GM23338 (cell line): ENCODE measurements at regions not wholly inside any gene's neighbourhood (a gene's known extent, or its start where the extent isn't known, plus 50 kb on each side); places are given as distances from the start of the nearest gene placed in this dataset.

Source experiments
- ATAC-seq: fragments of 200-7000 bp; cut with Tn5 transposase; 3 replicates; pipeline ENCODE4 v1.9.1; 2020
- DNase-seq: peaks from one replicate; pipeline ENCODE4 v3.0.0-alpha.2; 2015; ENCODE audit warnings: low spot score
- H2AFZ ChIP-seq: fragments of 200-600 bp; sonication (generic); 2 replicates; pipeline ENCODE4 v1.8.0; 2016; ENCODE audit warnings: antibody characterized with exemption, mild to moderate bottlenecking, moderate library complexity
- H3F3A ChIP-seq: fragments of 200-600 bp; sonication (generic); replicated peaks from 2 replicates; pipeline ENCODE4 v1.8.0; 2017; ENCODE audit warnings: antibody characterized with exemption, mixed run types, low read depth
- H3K27ac ChIP-seq: fragments of 200-600 bp; sonication (generic); 2 replicates; pipeline ENCODE4 v1.6.1; 2016; ENCODE audit warnings: low read depth
- H3K27me3 ChIP-seq: fragments of 200-600 bp; sonication (generic); 2 replicates; pipeline ENCODE4 v1.8.0; 2016; ENCODE audit warnings: mild to moderate bottlenecking, mixed run types, moderate library complexity; ENCODE audit not compliant: insufficient read depth
- H3K36me3 ChIP-seq: fragments of 200-600 bp; sonication (generic); 2 replicates; pipeline ENCODE4 v1.8.0; 2016; ENCODE audit warnings: mild to moderate bottlenecking; ENCODE audit not compliant: insufficient read depth
- H3K4me1 ChIP-seq: fragments of 200-600 bp; sonication (generic); 2 replicates; pipeline ENCODE4 v1.8.0; 2016; ENCODE audit warnings: mild to moderate bottlenecking, moderate library complexity; ENCODE audit not compliant: insufficient read depth
- H3K4me2 ChIP-seq: fragments of 200-600 bp; sonication (generic); 2 replicates; pipeline ENCODE4 v1.7.1; 2017; ENCODE audit warnings: mixed run types
- H3K4me3 ChIP-seq: fragments of 200-600 bp; sonication (generic); 2 replicates; pipeline ENCODE4 v1.6.1; 2016; ENCODE audit warnings: mixed run types
- H3K79me2 ChIP-seq: fragments of 200-600 bp; sonication (generic); replicated peaks from 2 replicates; pipeline ENCODE4 v1.8.0; 2017; ENCODE audit warnings: mild to moderate bottlenecking; ENCODE audit not compliant: insufficient read depth
- H3K9me2 ChIP-seq: fragments of 200-600 bp; sonication (generic); 2 replicates; pipeline ENCODE4 v1.8.0; 2017; ENCODE audit not compliant: insufficient read depth
- H4K20me1 ChIP-seq: fragments of 200-600 bp; sonication (generic); replicated peaks from 2 replicates; pipeline ENCODE4 v1.8.0; 2017; ENCODE audit warnings: mild to moderate bottlenecking; ENCODE audit not compliant: insufficient read depth
- H3K27ac Mint-ChIP-seq: 2 replicates; pipeline ENCODE4 v1.8.0; 2020; ENCODE audit warnings: inconsistent platforms, mild to moderate bottlenecking, moderate library complexity, mixed read lengths
- H3K27me3 Mint-ChIP-seq: 3 replicates; pipeline ENCODE4 v1.8.0; 2022; ENCODE audit warnings: low read depth, mild to moderate bottlenecking, moderate library complexity, mixed read lengths, inconsistent platforms; ENCODE audit not compliant: insufficient read depth, poor library complexity
- H3K36me3 Mint-ChIP-seq: 3 replicates; pipeline ENCODE4 v1.8.0; 2021; ENCODE audit warnings: low read depth, mild to moderate bottlenecking, inconsistent platforms, moderate library complexity, mixed read lengths
- H3K4me1 Mint-ChIP-seq: 3 replicates; pipeline ENCODE4 v1.8.0; 2020; ENCODE audit warnings: mild to moderate bottlenecking, inconsistent platforms, mixed read lengths
- H3K4me3 Mint-ChIP-seq: 3 replicates; pipeline ENCODE4 v1.8.0; 2021; ENCODE audit warnings: moderate library complexity, mild to moderate bottlenecking, inconsistent platforms, mixed read lengths
- H3K9me3 Mint-ChIP-seq: 3 replicates; pipeline ENCODE4 v1.8.0; 2020; ENCODE audit warnings: moderate library complexity, mild to moderate bottlenecking, inconsistent platforms, mixed read lengths
- CREB1 ChIP-seq: fragments of 250-450 bp; sonication (Bioruptor Pico); IDR thresholded peaks from 2 replicates; pipeline ENCODE4 v1.5.0; 2020; ENCODE audit warnings: low read depth, mild to moderate bottlenecking, moderate library complexity
- EZH2 ChIP-seq: fragments of 200-600 bp; sonication (generic); IDR thresholded peaks from one replicate; pipeline ENCODE4 v1.8.0; 2017; ENCODE audit warnings: antibody characterized with exemption, mild to moderate bottlenecking, low read depth; ENCODE audit not compliant: unreplicated experiment
- EZH2phosphoT487 ChIP-seq: fragments of 200-600 bp; sonication (generic); IDR thresholded peaks from one replicate; pipeline ENCODE4 v1.8.1; 2018; ENCODE audit warnings: antibody characterized with exemption; ENCODE audit not compliant: unreplicated experiment
- JUNB ChIP-seq: IDR thresholded peaks from one replicate; pipeline ENCODE4 v1.6.1; 2016; ENCODE audit warnings: antibody characterized with exemption; ENCODE audit not compliant: unreplicated experiment
- NANOG ChIP-seq: IDR thresholded peaks from 2 replicates; pipeline ENCODE4 v1.6.1; 2016; ENCODE audit warnings: antibody characterized with exemption, borderline replicate concordance
- POLR2AphosphoS5 ChIP-seq: IDR thresholded peaks from 2 replicates; pipeline ENCODE4 v1.6.1; 2016; ENCODE audit warnings: antibody characterized with exemption, low read depth
- STAT1 ChIP-seq: IDR thresholded peaks from one replicate; pipeline ENCODE4 v1.6.1; 2016; ENCODE audit warnings: antibody characterized with exemption; ENCODE audit not compliant: unreplicated experiment
- ZNF114 ChIP-seq: fragments of 250-450 bp; sonication (Bioruptor Pico); IDR thresholded peaks from 2 replicates; pipeline ENCODE4 v1.5.0; 2020; ENCODE audit warnings: mild to moderate bottlenecking, moderate library complexity
- ZNF331 ChIP-seq: fragments of 250-450 bp; sonication (Bioruptor Pico); IDR thresholded peaks from 2 replicates; pipeline ENCODE4 v1.5.0; 2020; ENCODE audit warnings: low read depth, mild to moderate bottlenecking, moderate library complexity
- TF ChIP-seq, protein P1 (sequence below): IDR thresholded peaks from one replicate; pipeline ENCODE4 v1.6.1; 2018; ENCODE audit warnings: antibody characterized with exemption; ENCODE audit not compliant: unreplicated experiment
- TF ChIP-seq, protein P2 (sequence below): IDR thresholded peaks from 2 replicates; pipeline ENCODE4 v1.6.1; 2016; ENCODE audit warnings: antibody characterized with exemption
- TF ChIP-seq, protein P3 (sequence below): fragments of 250-450 bp; sonication (Bioruptor Pico); IDR thresholded peaks from 2 replicates; pipeline ENCODE4 v1.5.0; 2020; ENCODE audit warnings: mild to moderate bottlenecking, moderate library complexity
- TF ChIP-seq, protein P4 (sequence below), 2 experiments: fragments of 200-600 bp in 1 of 2; sonication (generic) in 1 of 2; conservative IDR thresholded peaks; 2 replicates each; pipeline versions ENCODE4 v1.5.1 to v1.6.1; 2016 to 2017; ENCODE audit warnings: antibody characterized with exemption in 2 of 2, low read depth in 2 of 2, mild to moderate bottlenecking in 2 of 2, moderate library complexity in 1 of 2

DNA sequence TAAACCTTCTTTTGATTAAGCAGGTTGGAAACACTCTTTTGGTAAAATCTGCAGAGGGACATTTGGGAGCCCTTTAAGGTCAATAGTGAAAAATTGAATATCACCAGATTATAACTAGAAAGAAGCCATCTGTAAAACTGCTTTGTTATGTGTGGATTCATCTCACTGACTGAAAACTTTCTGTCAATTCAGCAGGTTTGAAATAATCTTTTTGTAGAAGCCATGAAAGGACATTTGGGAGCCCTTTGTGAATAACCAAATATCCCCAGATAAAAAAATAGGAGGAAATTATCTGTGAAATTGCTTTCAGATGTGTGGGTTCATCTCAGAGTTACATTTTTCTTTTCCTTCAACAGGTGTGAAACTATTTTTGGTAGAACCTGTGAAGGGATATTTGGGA lies 1690.7 kb downstream of the UQCRFS1 start:
- ATAC-seq: no peak
- peaks cover 26% of the 10 kb centered on the region for H3K36me3 ChIP-seq
- no peak overlapping the region for H3K4me3 ChIP-seq
- no peaks in the 10 kb centered on the region for H3F3A ChIP-seq
- no peaks in the 10 kb centered on the region for H3K79me2 ChIP-seq
- H3K27me3 ChIP-seq: no peaks in the 10 kb centered on the region
- Mint-ChIP-seq H3K27me3 (peaks cover 2% of the 10 kb centered on the region), H3K9me3 (peaks cover 100% of the 10 kb centered on the region), H3K4me3 (no peak overlapping the region), H3K27ac (no peak overlapping the region), H3K4me1 (no peaks in the 10 kb centered on the region), H3K36me3 (peaks cover 22% of the 10 kb centered on the region; the same call in 2 of the 3 replicates)
- no peak overlapping the region for H3K27ac ChIP-seq
- no peak overlapping the region for H3K4me2 ChIP-seq
- no peaks in the 10 kb centered on the region for H4K20me1 ChIP-seq
- H3K4me1 ChIP-seq: no peaks in the 10 kb centered on the region
- DNase-seq: no peak
- no peaks in the 10 kb centered on the region for H3K9me2 ChIP-seq
- H2AFZ ChIP-seq: no peak overlapping the region
- TF ChIP-seq, protein P1, sequence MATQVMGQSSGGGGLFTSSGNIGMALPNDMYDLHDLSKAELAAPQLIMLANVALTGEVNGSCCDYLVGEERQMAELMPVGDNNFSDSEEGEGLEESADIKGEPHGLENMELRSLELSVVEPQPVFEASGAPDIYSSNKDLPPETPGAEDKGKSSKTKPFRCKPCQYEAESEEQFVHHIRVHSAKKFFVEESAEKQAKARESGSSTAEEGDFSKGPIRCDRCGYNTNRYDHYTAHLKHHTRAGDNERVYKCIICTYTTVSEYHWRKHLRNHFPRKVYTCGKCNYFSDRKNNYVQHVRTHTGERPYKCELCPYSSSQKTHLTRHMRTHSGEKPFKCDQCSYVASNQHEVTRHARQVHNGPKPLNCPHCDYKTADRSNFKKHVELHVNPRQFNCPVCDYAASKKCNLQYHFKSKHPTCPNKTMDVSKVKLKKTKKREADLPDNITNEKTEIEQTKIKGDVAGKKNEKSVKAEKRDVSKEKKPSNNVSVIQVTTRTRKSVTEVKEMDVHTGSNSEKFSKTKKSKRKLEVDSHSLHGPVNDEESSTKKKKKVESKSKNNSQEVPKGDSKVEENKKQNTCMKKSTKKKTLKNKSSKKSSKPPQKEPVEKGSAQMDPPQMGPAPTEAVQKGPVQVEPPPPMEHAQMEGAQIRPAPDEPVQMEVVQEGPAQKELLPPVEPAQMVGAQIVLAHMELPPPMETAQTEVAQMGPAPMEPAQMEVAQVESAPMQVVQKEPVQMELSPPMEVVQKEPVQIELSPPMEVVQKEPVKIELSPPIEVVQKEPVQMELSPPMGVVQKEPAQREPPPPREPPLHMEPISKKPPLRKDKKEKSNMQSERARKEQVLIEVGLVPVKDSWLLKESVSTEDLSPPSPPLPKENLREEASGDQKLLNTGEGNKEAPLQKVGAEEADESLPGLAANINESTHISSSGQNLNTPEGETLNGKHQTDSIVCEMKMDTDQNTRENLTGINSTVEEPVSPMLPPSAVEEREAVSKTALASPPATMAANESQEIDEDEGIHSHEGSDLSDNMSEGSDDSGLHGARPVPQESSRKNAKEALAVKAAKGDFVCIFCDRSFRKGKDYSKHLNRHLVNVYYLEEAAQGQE: no peak
- TF ChIP-seq, protein P2, sequence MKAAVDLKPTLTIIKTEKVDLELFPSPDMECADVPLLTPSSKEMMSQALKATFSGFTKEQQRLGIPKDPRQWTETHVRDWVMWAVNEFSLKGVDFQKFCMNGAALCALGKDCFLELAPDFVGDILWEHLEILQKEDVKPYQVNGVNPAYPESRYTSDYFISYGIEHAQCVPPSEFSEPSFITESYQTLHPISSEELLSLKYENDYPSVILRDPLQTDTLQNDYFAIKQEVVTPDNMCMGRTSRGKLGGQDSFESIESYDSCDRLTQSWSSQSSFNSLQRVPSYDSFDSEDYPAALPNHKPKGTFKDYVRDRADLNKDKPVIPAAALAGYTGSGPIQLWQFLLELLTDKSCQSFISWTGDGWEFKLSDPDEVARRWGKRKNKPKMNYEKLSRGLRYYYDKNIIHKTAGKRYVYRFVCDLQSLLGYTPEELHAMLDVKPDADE: no peak
- no peak for TF ChIP-seq ZNF331
- no peak for TF ChIP-seq EZH2phosphoT487
- TF ChIP-seq, protein P3, sequence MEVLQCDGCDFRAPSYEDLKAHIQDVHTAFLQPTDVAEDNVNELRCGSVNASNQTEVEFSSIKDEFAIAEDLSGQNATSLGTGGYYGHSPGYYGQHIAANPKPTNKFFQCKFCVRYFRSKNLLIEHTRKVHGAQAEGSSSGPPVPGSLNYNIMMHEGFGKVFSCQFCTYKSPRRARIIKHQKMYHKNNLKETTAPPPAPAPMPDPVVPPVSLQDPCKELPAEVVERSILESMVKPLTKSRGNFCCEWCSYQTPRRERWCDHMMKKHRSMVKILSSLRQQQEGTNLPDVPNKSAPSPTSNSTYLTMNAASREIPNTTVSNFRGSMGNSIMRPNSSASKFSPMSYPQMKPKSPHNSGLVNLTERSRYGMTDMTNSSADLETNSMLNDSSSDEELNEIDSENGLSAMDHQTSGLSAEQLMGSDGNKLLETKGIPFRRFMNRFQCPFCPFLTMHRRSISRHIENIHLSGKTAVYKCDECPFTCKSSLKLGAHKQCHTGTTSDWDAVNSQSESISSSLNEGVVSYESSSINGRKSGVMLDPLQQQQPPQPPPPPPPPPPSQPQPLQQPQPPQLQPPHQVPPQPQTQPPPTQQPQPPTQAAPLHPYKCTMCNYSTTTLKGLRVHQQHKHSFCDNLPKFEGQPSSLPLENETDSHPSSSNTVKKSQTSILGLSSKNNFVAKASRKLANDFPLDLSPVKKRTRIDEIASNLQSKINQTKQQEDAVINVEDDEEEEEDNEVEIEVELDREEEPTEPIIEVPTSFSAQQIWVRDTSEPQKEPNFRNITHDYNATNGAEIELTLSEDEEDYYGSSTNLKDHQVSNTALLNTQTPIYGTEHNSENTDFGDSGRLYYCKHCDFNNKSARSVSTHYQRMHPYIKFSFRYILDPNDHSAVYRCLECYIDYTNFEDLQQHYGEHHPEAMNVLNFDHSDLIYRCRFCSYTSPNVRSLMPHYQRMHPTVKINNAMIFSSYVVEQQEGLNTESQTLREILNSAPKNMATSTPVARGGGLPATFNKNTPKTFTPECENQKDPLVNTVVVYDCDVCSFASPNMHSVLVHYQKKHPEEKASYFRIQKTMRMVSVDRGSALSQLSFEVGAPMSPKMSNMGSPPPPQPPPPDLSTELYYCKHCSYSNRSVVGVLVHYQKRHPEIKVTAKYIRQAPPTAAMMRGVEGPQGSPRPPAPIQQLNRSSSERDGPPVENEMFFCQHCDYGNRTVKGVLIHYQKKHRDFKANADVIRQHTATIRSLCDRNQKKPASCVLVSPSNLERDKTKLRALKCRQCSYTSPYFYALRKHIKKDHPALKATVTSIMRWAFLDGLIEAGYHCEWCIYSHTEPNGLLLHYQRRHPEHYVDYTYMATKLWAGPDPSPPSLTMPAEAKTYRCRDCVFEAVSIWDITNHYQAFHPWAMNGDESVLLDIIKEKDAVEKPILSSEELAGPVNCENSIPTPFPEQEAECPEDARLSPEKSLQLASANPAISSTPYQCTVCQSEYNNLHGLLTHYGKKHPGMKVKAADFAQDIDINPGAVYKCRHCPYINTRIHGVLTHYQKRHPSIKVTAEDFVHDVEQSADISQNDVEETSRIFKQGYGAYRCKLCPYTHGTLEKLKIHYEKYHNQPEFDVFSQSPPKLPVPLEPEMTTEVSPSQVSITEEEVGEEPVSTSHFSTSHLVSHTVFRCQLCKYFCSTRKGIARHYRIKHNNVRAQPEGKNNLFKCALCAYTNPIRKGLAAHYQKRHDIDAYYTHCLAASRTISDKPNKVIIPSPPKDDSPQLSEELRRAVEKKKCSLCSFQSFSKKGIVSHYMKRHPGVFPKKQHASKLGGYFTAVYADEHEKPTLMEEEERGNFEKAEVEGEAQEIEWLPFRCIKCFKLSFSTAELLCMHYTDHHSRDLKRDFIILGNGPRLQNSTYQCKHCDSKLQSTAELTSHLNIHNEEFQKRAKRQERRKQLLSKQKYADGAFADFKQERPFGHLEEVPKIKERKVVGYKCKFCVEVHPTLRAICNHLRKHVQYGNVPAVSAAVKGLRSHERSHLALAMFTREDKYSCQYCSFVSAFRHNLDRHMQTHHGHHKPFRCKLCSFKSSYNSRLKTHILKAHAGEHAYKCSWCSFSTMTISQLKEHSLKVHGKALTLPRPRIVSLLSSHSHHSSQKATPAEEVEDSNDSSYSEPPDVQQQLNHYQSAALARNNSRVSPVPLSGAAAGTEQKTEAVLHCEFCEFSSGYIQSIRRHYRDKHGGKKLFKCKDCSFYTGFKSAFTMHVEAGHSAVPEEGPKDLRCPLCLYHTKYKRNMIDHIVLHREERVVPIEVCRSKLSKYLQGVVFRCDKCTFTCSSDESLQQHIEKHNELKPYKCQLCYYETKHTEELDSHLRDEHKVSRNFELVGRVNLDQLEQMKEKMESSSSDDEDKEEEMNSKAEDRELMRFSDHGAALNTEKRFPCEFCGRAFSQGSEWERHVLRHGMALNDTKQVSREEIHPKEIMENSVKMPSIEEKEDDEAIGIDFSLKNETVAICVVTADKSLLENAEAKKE (CRISPR knock-in tag): no peak
- TF ChIP-seq, protein P4, sequence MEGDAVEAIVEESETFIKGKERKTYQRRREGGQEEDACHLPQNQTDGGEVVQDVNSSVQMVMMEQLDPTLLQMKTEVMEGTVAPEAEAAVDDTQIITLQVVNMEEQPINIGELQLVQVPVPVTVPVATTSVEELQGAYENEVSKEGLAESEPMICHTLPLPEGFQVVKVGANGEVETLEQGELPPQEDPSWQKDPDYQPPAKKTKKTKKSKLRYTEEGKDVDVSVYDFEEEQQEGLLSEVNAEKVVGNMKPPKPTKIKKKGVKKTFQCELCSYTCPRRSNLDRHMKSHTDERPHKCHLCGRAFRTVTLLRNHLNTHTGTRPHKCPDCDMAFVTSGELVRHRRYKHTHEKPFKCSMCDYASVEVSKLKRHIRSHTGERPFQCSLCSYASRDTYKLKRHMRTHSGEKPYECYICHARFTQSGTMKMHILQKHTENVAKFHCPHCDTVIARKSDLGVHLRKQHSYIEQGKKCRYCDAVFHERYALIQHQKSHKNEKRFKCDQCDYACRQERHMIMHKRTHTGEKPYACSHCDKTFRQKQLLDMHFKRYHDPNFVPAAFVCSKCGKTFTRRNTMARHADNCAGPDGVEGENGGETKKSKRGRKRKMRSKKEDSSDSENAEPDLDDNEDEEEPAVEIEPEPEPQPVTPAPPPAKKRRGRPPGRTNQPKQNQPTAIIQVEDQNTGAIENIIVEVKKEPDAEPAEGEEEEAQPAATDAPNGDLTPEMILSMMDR (conservative IDR thresholded peaks at IDR 0.05; ENCODE audit: low read depth in 2 of 2): no peak
- TF ChIP-seq NANOG: no peak
- no peak for TF ChIP-seq POLR2AphosphoS5
- TF ChIP-seq STAT1: no peak
- no peak for TF ChIP-seq JUNB
- TF ChIP-seq EZH2: no peak
- TF ChIP-seq CREB1 (CRISPR knock-in tag): no peak
- TF ChIP-seq ZNF114 (CRISPR knock-in tag): no peak
